ENCODE measurements at regions not wholly inside any gene's neighbourhood (a gene's known extent, or its start where the extent isn't known, plus 50 kb on each side); places are given as distances from the start of the nearest gene placed in this dataset.

DNA sequence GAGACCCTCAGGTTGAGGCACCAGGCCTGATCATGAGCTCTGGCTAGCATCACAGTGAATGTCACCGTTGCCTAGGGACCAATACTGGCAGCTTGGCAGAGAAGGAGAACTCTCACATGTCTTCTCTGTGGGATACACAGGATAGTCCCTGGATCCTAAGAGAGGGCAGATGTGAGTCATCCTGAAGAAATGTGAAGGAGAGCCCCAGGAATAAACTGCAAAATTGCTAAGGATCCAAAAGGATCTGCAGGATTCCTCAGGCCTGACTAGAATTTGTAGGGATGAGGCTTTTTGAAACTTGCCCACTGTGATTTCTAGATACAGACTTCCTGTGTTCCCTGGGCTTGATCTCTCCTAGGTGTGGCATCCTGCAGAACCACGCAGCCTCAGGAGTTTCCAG, 785.9 kb upstream of the TSPY4 start (continued):
- TF ChIP-seq, protein P1, sequence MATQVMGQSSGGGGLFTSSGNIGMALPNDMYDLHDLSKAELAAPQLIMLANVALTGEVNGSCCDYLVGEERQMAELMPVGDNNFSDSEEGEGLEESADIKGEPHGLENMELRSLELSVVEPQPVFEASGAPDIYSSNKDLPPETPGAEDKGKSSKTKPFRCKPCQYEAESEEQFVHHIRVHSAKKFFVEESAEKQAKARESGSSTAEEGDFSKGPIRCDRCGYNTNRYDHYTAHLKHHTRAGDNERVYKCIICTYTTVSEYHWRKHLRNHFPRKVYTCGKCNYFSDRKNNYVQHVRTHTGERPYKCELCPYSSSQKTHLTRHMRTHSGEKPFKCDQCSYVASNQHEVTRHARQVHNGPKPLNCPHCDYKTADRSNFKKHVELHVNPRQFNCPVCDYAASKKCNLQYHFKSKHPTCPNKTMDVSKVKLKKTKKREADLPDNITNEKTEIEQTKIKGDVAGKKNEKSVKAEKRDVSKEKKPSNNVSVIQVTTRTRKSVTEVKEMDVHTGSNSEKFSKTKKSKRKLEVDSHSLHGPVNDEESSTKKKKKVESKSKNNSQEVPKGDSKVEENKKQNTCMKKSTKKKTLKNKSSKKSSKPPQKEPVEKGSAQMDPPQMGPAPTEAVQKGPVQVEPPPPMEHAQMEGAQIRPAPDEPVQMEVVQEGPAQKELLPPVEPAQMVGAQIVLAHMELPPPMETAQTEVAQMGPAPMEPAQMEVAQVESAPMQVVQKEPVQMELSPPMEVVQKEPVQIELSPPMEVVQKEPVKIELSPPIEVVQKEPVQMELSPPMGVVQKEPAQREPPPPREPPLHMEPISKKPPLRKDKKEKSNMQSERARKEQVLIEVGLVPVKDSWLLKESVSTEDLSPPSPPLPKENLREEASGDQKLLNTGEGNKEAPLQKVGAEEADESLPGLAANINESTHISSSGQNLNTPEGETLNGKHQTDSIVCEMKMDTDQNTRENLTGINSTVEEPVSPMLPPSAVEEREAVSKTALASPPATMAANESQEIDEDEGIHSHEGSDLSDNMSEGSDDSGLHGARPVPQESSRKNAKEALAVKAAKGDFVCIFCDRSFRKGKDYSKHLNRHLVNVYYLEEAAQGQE (IDR thresholded peaks at IDR 0.05; ENCODE audit: unreplicated experiment), result no peak
- TF ChIP-seq JUNB (IDR thresholded peaks at IDR 0.05; ENCODE audit: unreplicated experiment), result no peak
- TF ChIP-seq EZH2 (IDR thresholded peaks at IDR 0.05; ENCODE audit: low read depth, unreplicated experiment), result no peak
- TF ChIP-seq, protein P2, sequence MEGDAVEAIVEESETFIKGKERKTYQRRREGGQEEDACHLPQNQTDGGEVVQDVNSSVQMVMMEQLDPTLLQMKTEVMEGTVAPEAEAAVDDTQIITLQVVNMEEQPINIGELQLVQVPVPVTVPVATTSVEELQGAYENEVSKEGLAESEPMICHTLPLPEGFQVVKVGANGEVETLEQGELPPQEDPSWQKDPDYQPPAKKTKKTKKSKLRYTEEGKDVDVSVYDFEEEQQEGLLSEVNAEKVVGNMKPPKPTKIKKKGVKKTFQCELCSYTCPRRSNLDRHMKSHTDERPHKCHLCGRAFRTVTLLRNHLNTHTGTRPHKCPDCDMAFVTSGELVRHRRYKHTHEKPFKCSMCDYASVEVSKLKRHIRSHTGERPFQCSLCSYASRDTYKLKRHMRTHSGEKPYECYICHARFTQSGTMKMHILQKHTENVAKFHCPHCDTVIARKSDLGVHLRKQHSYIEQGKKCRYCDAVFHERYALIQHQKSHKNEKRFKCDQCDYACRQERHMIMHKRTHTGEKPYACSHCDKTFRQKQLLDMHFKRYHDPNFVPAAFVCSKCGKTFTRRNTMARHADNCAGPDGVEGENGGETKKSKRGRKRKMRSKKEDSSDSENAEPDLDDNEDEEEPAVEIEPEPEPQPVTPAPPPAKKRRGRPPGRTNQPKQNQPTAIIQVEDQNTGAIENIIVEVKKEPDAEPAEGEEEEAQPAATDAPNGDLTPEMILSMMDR (conservative IDR thresholded peaks at IDR 0.05; ENCODE audit: low read depth in 2 of 2), result no peak
- TF ChIP-seq, protein P3, sequence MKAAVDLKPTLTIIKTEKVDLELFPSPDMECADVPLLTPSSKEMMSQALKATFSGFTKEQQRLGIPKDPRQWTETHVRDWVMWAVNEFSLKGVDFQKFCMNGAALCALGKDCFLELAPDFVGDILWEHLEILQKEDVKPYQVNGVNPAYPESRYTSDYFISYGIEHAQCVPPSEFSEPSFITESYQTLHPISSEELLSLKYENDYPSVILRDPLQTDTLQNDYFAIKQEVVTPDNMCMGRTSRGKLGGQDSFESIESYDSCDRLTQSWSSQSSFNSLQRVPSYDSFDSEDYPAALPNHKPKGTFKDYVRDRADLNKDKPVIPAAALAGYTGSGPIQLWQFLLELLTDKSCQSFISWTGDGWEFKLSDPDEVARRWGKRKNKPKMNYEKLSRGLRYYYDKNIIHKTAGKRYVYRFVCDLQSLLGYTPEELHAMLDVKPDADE (IDR thresholded peaks at IDR 0.05), result no peak
- no peak for TF ChIP-seq ZNF331 (CRISPR knock-in tag; IDR thresholded peaks at IDR 0.05; ENCODE audit: low read depth)

DNA sequence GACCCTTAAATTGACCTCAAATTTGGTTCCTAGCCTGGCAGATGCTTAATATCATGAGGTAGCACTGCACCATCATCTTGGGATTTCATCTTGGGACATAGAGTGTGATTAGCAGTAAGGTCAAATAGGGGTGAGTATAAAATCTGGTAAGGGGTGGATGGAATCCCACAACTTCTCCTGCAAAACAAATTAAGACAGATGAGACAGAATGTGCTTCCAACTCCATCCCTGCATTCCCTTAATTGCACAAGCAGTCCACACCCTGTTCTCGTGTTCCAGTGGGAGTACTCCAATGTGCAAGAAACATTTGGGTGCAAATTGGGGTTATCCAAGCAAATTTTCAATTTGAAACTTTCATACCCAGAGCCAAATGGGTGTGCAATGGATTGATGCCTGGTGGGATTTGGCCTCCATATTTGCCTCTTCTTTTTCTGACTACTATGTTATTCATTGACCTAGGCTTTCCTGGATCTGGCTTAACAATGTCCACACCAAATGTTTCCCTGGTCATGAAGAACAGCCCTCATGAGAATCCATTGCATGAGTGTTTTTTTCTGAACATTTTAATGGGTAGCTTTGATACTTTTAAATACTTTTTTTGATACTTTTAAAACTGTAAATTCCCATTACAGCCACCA, 785.0 kb upstream of the TSPY4 start:
- Histone ChIP-seq H3K27me3 (ENCODE audit: insufficient read depth) (no peaks in the 10 kb centered on the region), H3K36me3 (ENCODE audit: insufficient read depth) (no peaks in the 10 kb centered on the region), H3K4me3 (no peak overlapping the region), H3K27ac (ENCODE audit: low read depth) (no peak overlapping the region), H4K20me1 (replicated peaks; ENCODE audit: insufficient read depth) (no peaks in the 10 kb centered on the region), H3F3A (replicated peaks; ENCODE audit: low read depth) (no peaks in the 10 kb centered on the region), H3K4me1 (ENCODE audit: insufficient read depth) (no peaks in the 10 kb centered on the region), H3K4me2 (no peak overlapping the region), H3K9me2 (ENCODE audit: insufficient read depth) (no peaks in the 10 kb centered on the region), H3K79me2 (replicated peaks; ENCODE audit: insufficient read depth) (no peaks in the 10 kb centered on the region), H2AFZ (no peak overlapping the region)
- no peak for ATAC-seq
- TF ChIP-seq CREB1 (CRISPR knock-in tag; IDR thresholded peaks at IDR 0.05; ENCODE audit: low read depth) (no peak), ZNF331 (CRISPR knock-in tag; IDR thresholded peaks at IDR 0.05; ENCODE audit: low read depth) (no peak), JUNB (IDR thresholded peaks at IDR 0.05; ENCODE audit: unreplicated experiment) (no peak)
- TF ChIP-seq, protein P3 (IDR thresholded peaks at IDR 0.05), result no peak
- TF ChIP-seq, protein P1 (IDR thresholded peaks at IDR 0.05; ENCODE audit: unreplicated experiment), result no peak
- Mint-ChIP-seq H3K4me3 (no peak overlapping the region), H3K27me3 (ENCODE audit: insufficient read depth, low read depth, poor library complexity) (no peaks in the 10 kb centered on the region), H3K9me3 (peaks cover 82% of the 10 kb centered on the region), H3K27ac (no peak overlapping the region), H3K4me1 (no peaks in the 10 kb centered on the region), H3K36me3 (ENCODE audit: low read depth) (no peaks in the 10 kb centered on the region; the same call in 2 of the 3 replicates)
- DNase-seq (ENCODE audit: low spot score), result no peak
